ENCODE measurements at regions not wholly inside any gene's neighbourhood (a gene's known extent, or its start where the extent isn't known, plus 50 kb on each side); places are given as distances from the start of the nearest gene placed in this dataset.
"Not testable (repeated sequence)": the region's sequence is repeated elsewhere in the genome, so short reads cannot be mapped to it uniquely, and the experiment has no call there.

GRCh38 chr16:88188171-88188895 lies 194.4 kb upstream of the ZNF469 start:
- not testable (repeated sequence) for DNase-seq

GRCh38 chr16:88190592-88191095 lies 192.1 kb upstream of the ZNF469 start:
- not testable (repeated sequence) for DNase-seq

GRCh38 chr16:88191168-88191567 lies 191.6 kb upstream of the ZNF469 start:
- not testable (repeated sequence) for DNase-seq

- DNase-seq, result no peak
Observed at GRCh38 chr16:88192601-88193000, 190.2 kb upstream of the ZNF469 start.

- peak in 2 of 3 experiments; percentile 61 to 81 for DNase-seq
Observed at GRCh38 chr16:88193706-88194396, 188.9 kb upstream of the ZNF469 start.

- peak in 2 of 3 experiments; percentile 61 to 81 for DNase-seq
Observed at GRCh38 chr16:88194397-88195268, 188.1 kb upstream of the ZNF469 start.

GRCh38 chr16:88195269-88195705 lies 187.5 kb upstream of the ZNF469 start:
- no peak for DNase-seq

- no peak for DNase-seq
Observed at GRCh38 chr16:88195911-88196465, 186.8 kb upstream of the ZNF469 start.

GRCh38 chr16:88196471-88197400 lies 186.0 kb upstream of the ZNF469 start:
- no peak for DNase-seq

- DNase-seq, result no peak
Observed at GRCh38 chr16:88197481-88198456, 185.0 kb upstream of the ZNF469 start.

- not testable (repeated sequence) for DNase-seq
Observed at GRCh38 chr16:88198457-88199295, 184.1 kb upstream of the ZNF469 start.

GRCh38 chr16:88199296-88200153 lies 183.2 kb upstream of the ZNF469 start:
- not testable (repeated sequence) for DNase-seq

- DNase-seq, result not testable (repeated sequence)
Observed at GRCh38 chr16:88200154-88200895, 182.4 kb upstream of the ZNF469 start.

GRCh38 chr16:88200896-88201185 lies 181.9 kb upstream of the ZNF469 start:
- DNase-seq, result no peak

GRCh38 chr16:88201611-88202010 lies 181.1 kb upstream of the ZNF469 start:
- not testable (repeated sequence) for DNase-seq

GRCh38 chr16:88202207-88202745 lies 180.5 kb upstream of the ZNF469 start:
- no peak for DNase-seq
